Activated naive CD4-positive, alpha-beta T cell treated with anti-CD3 and anti-CD28 coated beads for 36 hours (primary cell): ENCODE measurements at regions not wholly inside any gene's neighbourhood (a gene's known extent, or its start where the extent isn't known, plus 50 kb on each side); places are given as distances from the start of the nearest gene placed in this dataset.

Experiments used
- CTCF ChIA-PET: fragments of 350-600 bp; sonication (Branson Sonifier 250); formaldehyde crosslinking; loops from one replicate; lab custom pipeline; 2021; ENCODE audit warnings: antibody characterized with exemption; lab: Charles Lee
- DNase-seq: peaks from one replicate; pipeline ENCODE4 v3.0.0-alpha.2; 2020
- H3K27ac Mint-ChIP-seq: one replicate; pipeline ENCODE4 v1.8.0; 2021; ENCODE audit warnings: mild to moderate bottlenecking, mixed read lengths
- H3K27me3 Mint-ChIP-seq: one replicate; pipeline ENCODE4 v1.8.0; 2021; ENCODE audit warnings: low read depth, mixed read lengths
- H3K36me3 Mint-ChIP-seq: one replicate; pipeline ENCODE4 v1.8.0; 2021; ENCODE audit warnings: low read depth, mixed read lengths
- H3K4me1 Mint-ChIP-seq: one replicate; pipeline ENCODE4 v1.8.0; 2021; ENCODE audit warnings: low read depth, mixed read lengths
- H3K4me3 Mint-ChIP-seq: one replicate; pipeline ENCODE4 v1.8.0; 2021; ENCODE audit warnings: mild to moderate bottlenecking, moderate library complexity, mixed read lengths
- H3K9me3 Mint-ChIP-seq: one replicate; pipeline ENCODE4 v1.8.0; 2021; ENCODE audit warnings: mixed read lengths
- intact Hi-C: fragments of 100-400 bp; cut with micrococcal nuclease; formaldehyde crosslinking; loops from one replicate; pipeline ENCODE4 v1.15.1; 2023

GRCh38 chr16:66262253-66263167, 104.0 kb upstream of the CDH5 start:
- H3K36me3 Mint-ChIP-seq, result no peaks in the 10 kb centered on the region
- no peak overlapping the region for H3K4me3 Mint-ChIP-seq
- H3K9me3 Mint-ChIP-seq, result no peaks in the 10 kb centered on the region
- peaks cover 4% of the 10 kb centered on the region for H3K4me1 Mint-ChIP-seq
- no peak for DNase-seq
- no peak overlapping the region for H3K27ac Mint-ChIP-seq
- CTCF ChIA-PET, result interaction anchor here (0.9 to 1.9 kb wide), 2 partner anchors 9 to 94 kb away, joined by 3 to 5 read pairs; no protein-coding TSS in a partner anchor
- intact Hi-C loops, result no loop called here
- H3K27me3 Mint-ChIP-seq, result peaks cover 18% of the 10 kb centered on the region

GRCh38 chr16:66261826-66262225, 104.7 kb upstream of the CDH5 start:
- no peaks in the 10 kb centered on the region for H3K36me3 Mint-ChIP-seq
- H3K4me3 Mint-ChIP-seq, result no peak overlapping the region
- H3K9me3 Mint-ChIP-seq, result no peaks in the 10 kb centered on the region
- intact Hi-C loops, result no loop called here
- H3K27me3 Mint-ChIP-seq, result peaks cover 17% of the 10 kb centered on the region
- CTCF ChIA-PET, result interaction anchor here (0.9 kb wide), 1 partner anchor 10 kb away, joined by 3 read pairs; no protein-coding TSS in a partner anchor
- H3K27ac Mint-ChIP-seq, result no peak overlapping the region
- peaks cover 4% of the 10 kb centered on the region for H3K4me1 Mint-ChIP-seq
- DNase-seq, result no peak

- Mint-ChIP-seq H3K27me3 (peaks cover 10% of the 10 kb centered on the region), H3K36me3 (no peaks in the 10 kb centered on the region), H3K4me1 (no peaks in the 10 kb centered on the region), H3K4me3 (no peak overlapping the region), H3K27ac (no peak overlapping the region), H3K9me3 (no peaks in the 10 kb centered on the region)
- no peak for DNase-seq
- intact Hi-C loops, result no loop called here
- CTCF ChIA-PET, result interaction anchor here (1.1 kb wide), 1 partner anchor 9 kb away, joined by 3 read pairs; no protein-coding TSS in a partner anchor
Observed at GRCh38 chr16:66260522-66261254, 105.8 kb upstream of the CDH5 start.

- no peak for DNase-seq
- intact Hi-C loops, result no loop called here
- no peak overlapping the region for H3K27ac Mint-ChIP-seq
- H3K27me3 Mint-ChIP-seq, result peaks cover 4% of the 10 kb centered on the region
- H3K4me1 Mint-ChIP-seq, result no peaks in the 10 kb centered on the region
- no peaks in the 10 kb centered on the region for H3K36me3 Mint-ChIP-seq
- CTCF ChIA-PET, result interaction anchor here (0.5 kb wide), 1 partner anchor 56 kb away, joined by 3 read pairs; no protein-coding TSS in a partner anchor
- no peak overlapping the region for H3K4me3 Mint-ChIP-seq
- no peaks in the 10 kb centered on the region for H3K9me3 Mint-ChIP-seq
Observed at GRCh38 chr16:66258916-66259845, 107.3 kb upstream of the CDH5 start.

GRCh38 chr16:66256919-66257318, 109.6 kb upstream of the CDH5 start:
- H3K27me3 Mint-ChIP-seq, result peaks cover 3% of the 10 kb centered on the region
- DNase-seq, result no peak
- H3K4me3 Mint-ChIP-seq, result no peak overlapping the region
- H3K36me3 Mint-ChIP-seq, result no peaks in the 10 kb centered on the region
- CTCF ChIA-PET, result no interaction called here
- intact Hi-C loops, result no loop called here
- H3K9me3 Mint-ChIP-seq, result no peaks in the 10 kb centered on the region
- H3K4me1 Mint-ChIP-seq, result no peaks in the 10 kb centered on the region
- no peak overlapping the region for H3K27ac Mint-ChIP-seq

- CTCF ChIA-PET, result interaction anchor here (0.8 kb wide), 1 partner anchor 85 kb away, joined by 3 read pairs; no protein-coding TSS in a partner anchor
- Mint-ChIP-seq H3K27me3 (peaks cover 6% of the 10 kb centered on the region), H3K4me1 (no peaks in the 10 kb centered on the region), H3K36me3 (no peaks in the 10 kb centered on the region), H3K27ac (no peak overlapping the region), H3K4me3 (no peak overlapping the region), H3K9me3 (no peaks in the 10 kb centered on the region)
- no peak for DNase-seq
- intact Hi-C loops, result no loop called here
Observed at GRCh38 chr16:66255647-66256046, 110.8 kb upstream of the CDH5 start.

GRCh38 chr16:66254751-66255150, 111.7 kb upstream of the CDH5 start:
- CTCF ChIA-PET, result interaction anchor here (1.0 to 1.8 kb wide), 2 partner anchors 14 to 16 kb away, joined by 3 to 7 read pairs; no protein-coding TSS in a partner anchor
- peaks cover 6% of the 10 kb centered on the region for H3K27me3 Mint-ChIP-seq
- H3K27ac Mint-ChIP-seq, result no peak overlapping the region
- H3K36me3 Mint-ChIP-seq, result no peaks in the 10 kb centered on the region
- no peak overlapping the region for H3K4me3 Mint-ChIP-seq
- intact Hi-C loops, result no loop called here
- DNase-seq, result no peak
- H3K4me1 Mint-ChIP-seq, result no peaks in the 10 kb centered on the region
- H3K9me3 Mint-ChIP-seq, result no peaks in the 10 kb centered on the region

- H3K36me3 Mint-ChIP-seq, result no peaks in the 10 kb centered on the region
- H3K4me1 Mint-ChIP-seq, result no peaks in the 10 kb centered on the region
- H3K27ac Mint-ChIP-seq, result no peak overlapping the region
- intact Hi-C loops, result no loop called here
- DNase-seq, result no peak
- CTCF ChIA-PET, result interaction anchor here (1.0 to 1.8 kb wide), 2 partner anchors 15 to 17 kb away, joined by 3 to 7 read pairs; no protein-coding TSS in a partner anchor
- peaks cover 6% of the 10 kb centered on the region for H3K27me3 Mint-ChIP-seq
- H3K4me3 Mint-ChIP-seq, result no peak overlapping the region
- H3K9me3 Mint-ChIP-seq, result no peaks in the 10 kb centered on the region
Observed at GRCh38 chr16:66254106-66254505, 112.4 kb upstream of the CDH5 start.

GRCh38 chr16:66251476-66252160, 114.9 kb upstream of the CDH5 start:
- CTCF ChIA-PET, result no interaction called here
- DNase-seq, result no peak
- Mint-ChIP-seq H3K9me3 (no peaks in the 10 kb centered on the region), H3K4me1 (no peaks in the 10 kb centered on the region), H3K27me3 (peaks cover 6% of the 10 kb centered on the region), H3K4me3 (no peak overlapping the region), H3K27ac (no peak overlapping the region), H3K36me3 (no peaks in the 10 kb centered on the region)
- intact Hi-C loops, result no loop called here

GRCh38 chr16:66250686-66251431, 115.6 kb upstream of the CDH5 start:
- intact Hi-C loops, result no loop called here
- CTCF ChIA-PET, result no interaction called here
- H3K27me3 Mint-ChIP-seq, result peaks cover 6% of the 10 kb centered on the region

More at GRCh38 chr16:66250686-66251431, 115.6 kb upstream of the CDH5 start:
- Mint-ChIP-seq H3K4me1 (no peaks in the 10 kb centered on the region), H3K4me3 (no peak overlapping the region), H3K36me3 (no peaks in the 10 kb centered on the region), H3K27ac (no peak overlapping the region), H3K9me3 (no peaks in the 10 kb centered on the region)
- DNase-seq, result no peak
